GM20000 (cell line): ENCODE measurements at regions not wholly inside any gene's neighbourhood (a gene's known extent, or its start where the extent isn't known, plus 50 kb on each side); places are given as distances from the start of the nearest gene placed in this dataset.

Source experiments
- DNase-seq: peaks from one replicate; pipeline ENCODE4 v3.0.0; 2012; ENCODE audit warnings: low spot score
- CTCF ChIP-seq: IDR thresholded peaks from 2 replicates; pipeline ENCODE4 v1.5.1; 2012; ENCODE audit warnings: mild to moderate bottlenecking, control low read depth; ENCODE audit errors: extremely low read depth, missing control alignments

DNA sequence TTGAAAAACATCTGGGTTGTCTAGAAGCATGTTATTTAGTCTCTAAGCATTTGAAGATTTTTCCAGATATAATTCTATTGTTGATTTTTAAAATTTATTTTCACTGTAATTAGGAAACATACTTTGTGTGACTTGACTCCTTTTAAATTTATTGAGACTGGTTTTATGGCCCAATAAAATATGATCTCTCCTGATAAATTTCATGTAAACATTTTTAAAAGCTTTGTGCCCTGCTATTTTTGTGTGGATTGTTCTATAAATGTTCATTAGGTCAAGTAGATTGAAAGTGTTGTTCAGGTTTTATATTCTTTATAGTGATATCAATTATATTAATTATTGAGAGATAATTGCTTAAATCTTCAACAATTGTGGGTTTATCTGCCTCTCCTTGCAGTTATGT, 105.4 kb downstream of the RFX6 start:
- DNase-seq: no peak
- no peak for TF ChIP-seq CTCF

- no peak for DNase-seq
- no peak for TF ChIP-seq CTCF
Measured at GRCh38 chr6:116983375-116983774, 106.3 kb downstream of the RFX6 start.

DNA sequence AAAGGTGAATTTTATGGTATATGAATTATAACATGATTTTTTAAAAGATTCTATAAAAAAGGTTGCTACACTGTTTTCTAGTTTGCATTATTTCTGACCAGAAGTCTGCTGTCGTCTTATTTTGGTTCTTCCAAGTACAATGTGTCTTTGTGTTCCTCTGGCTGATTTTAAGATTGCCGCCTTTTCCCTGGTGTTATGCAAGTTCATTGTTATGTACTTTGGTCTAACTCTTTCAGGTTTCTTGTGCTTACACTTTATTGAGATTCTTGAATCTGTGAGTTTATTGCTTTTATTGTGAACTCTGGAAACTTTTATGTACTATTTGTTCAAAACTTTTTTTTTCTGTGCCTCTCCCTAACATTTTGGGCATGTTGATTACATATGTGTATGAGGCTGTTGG, 109.8 kb downstream of the RFX6 start:
- no peak for DNase-seq
- TF ChIP-seq CTCF: no peak

DNA sequence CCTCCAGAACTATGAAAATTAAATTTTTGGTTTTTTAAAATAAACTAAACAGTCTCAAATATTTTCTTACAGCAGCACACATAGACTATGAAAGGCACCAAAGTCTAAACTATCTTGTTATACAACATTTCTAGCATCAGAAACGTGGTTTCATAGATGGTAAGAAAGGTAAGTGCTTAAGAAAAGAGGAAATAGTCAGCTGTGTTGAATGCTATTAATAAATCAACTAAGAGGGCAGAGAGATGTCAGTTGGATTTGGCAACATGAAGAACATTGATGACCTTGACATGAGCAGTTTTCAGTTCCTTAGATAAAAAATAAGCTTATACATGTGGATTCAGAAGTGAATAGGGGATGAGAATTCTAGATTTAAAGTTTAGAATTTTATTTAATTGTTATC, 113.6 kb downstream of the RFX6 start:
- no peak for DNase-seq
- no peak for TF ChIP-seq CTCF

- TF ChIP-seq CTCF: no peak
- DNase-seq: no peak
Measured at GRCh38 chr6:116992546-116992945, 115.5 kb downstream of the RFX6 start.

GRCh38 chr6:116994447-116994846, 117.4 kb downstream of the RFX6 start:
- DNase-seq: no peak
- TF ChIP-seq CTCF: no peak

GRCh38 chr6:116996842-116997241, 119.8 kb downstream of the RFX6 start:
- TF ChIP-seq CTCF: no peak
- no peak for DNase-seq
